Vagina (tissue), 2 donors: ENCODE measurements at regions not wholly inside any gene's neighbourhood (a gene's known extent, or its start where the extent isn't known, plus 50 kb on each side); places are given as distances from the start of the nearest gene placed in this dataset.

Source experiments
- DNase-seq, 2 donors: peaks; one replicate each; pipeline ENCODE4 v3.0.0-alpha.2; 2017; ENCODE audit errors: extremely low spot score in 2 of 2
- H3K27ac ChIP-seq: fragments of 200-600 bp; sonication (generic); one replicate; pipeline ENCODE4 v1.5.1; 2019
- H3K27me3 ChIP-seq: fragments of 200-600 bp; sonication (generic); one replicate; pipeline ENCODE4 v1.5.1; 2019
- H3K36me3 ChIP-seq, 2 donors: fragments of 200-600 bp; sonication (generic); one replicate each; pipeline ENCODE4 v1.5.1; 2017 to 2019
- H3K4me1 ChIP-seq: fragments of 200-600 bp; sonication (generic); one replicate; pipeline ENCODE4 v1.5.1; 2019
- H3K4me3 ChIP-seq, 2 donors: fragments of 200-600 bp; sonication (generic); 1 replicate in 1 of 2; 2 replicates in 1 of 2; pipeline ENCODE4 v1.5.1; 2016 to 2019
- H3K9me3 ChIP-seq: fragments of 200-600 bp; sonication (generic); one replicate; pipeline ENCODE4 v1.5.1; 2019
- CTCF ChIP-seq, 3 experiments: fragments of 450-650 bp in 2 of 3; fragments of 200-600 bp in 1 of 3; sonication (generic) in 1 of 3; IDR thresholded peaks; one replicate each; pipeline ENCODE4 v1.5.1; 2017 to 2019; ENCODE audit warnings: antibody characterized with exemption in 3 of 3, mild to moderate bottlenecking in 2 of 3, moderate library complexity in 2 of 3
- POLR2A ChIP-seq, 2 donors: fragments of 450-650 bp; IDR thresholded peaks; one replicate each; pipeline ENCODE4 v1.6.1; 2017; ENCODE audit warnings: antibody characterized with exemption in 2 of 2, mild to moderate bottlenecking in 2 of 2, moderate library complexity in 2 of 2
- POLR2AphosphoS5 ChIP-seq, 2 donors: sonication (generic); formaldehyde crosslinking; IDR thresholded peaks; one replicate each; pipeline ENCODE4 v1.9.0; 2017; ENCODE audit warnings: antibody characterized with exemption in 2 of 2, mild to moderate bottlenecking in 2 of 2, low read depth in 1 of 2; ENCODE audit not compliant: insufficient read depth in 1 of 2
- intact Hi-C: fragments of 100-400 bp; cut with DNase I; formaldehyde crosslinking; loops from one replicate; pipeline ENCODE4 v1.15.1; 2023

DNA sequence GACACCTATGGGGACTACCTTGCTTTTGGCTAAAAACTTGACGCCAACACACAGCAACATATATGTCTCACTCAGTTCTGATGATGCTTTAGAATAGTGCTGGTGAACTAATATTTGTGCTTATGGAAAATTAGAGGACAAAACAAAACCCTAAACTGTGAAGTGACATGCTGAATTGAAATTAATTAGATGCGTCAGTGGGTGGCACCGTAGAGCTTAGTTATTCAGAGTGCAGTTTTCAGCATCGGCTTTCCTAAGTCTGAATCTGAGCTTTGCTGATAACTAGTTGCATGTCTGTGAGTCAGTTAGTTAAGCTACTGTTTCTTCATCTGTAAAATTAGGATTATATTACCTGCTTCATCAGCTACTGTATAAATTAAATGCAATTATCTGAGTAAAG lies 245.0 kb upstream of the SORCS1 start:
- no peaks in the 10 kb centered on the region for H3K36me3 ChIP-seq
- intact Hi-C loops = no loop called here
- H3K9me3 ChIP-seq = no peaks in the 10 kb centered on the region
- H3K4me3 ChIP-seq = no peak overlapping the region
- DNase-seq = no peak
- TF ChIP-seq POLR2A (IDR thresholded peaks at IDR 0.05) (no peak), CTCF (IDR thresholded peaks at IDR 0.05) (no peak)
- no peaks in the 10 kb centered on the region for H3K4me1 ChIP-seq
- H3K27me3 ChIP-seq = no peaks in the 10 kb centered on the region
- no peak overlapping the region for H3K27ac ChIP-seq

DNA sequence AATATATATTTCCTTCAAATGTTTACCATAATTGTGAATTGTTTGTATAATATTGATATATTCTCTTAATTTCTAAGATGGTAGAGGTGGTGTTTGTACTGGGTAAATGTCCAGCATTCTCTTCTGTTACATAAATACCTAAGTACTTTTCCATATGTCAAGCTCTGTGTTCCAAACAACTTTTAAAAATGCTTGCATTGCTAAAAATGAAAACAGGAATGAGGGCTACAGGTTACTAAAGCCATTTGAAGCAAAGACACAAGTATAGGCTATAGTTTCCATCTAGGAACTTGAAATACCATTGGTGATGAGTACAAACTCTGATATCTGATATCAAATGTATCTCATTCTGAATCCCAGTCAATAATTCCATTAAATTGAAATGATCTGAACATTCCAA lies 233.6 kb upstream of the SORCS1 start:
- H3K9me3 ChIP-seq = no peaks in the 10 kb centered on the region
- TF ChIP-seq CTCF (IDR thresholded peaks at IDR 0.05) (no peak), POLR2AphosphoS5 (IDR thresholded peaks at IDR 0.05; ENCODE audit: insufficient read depth in 1 of 2, low read depth in 1 of 2) (no peak), POLR2A (IDR thresholded peaks at IDR 0.05) (no peak)
- H3K4me1 ChIP-seq = no peaks in the 10 kb centered on the region
- H3K27me3 ChIP-seq = no peaks in the 10 kb centered on the region
- H3K36me3 ChIP-seq = no peaks in the 10 kb centered on the region
- DNase-seq = no peak
- H3K27ac ChIP-seq = no peak overlapping the region
- no peak overlapping the region for H3K4me3 ChIP-seq
- intact Hi-C loops = no loop called here

GRCh38 chr10:107391901-107392300 lies 227.4 kb upstream of the SORCS1 start:
- H3K27me3 ChIP-seq = no peaks in the 10 kb centered on the region
- H3K4me3 ChIP-seq = no peak overlapping the region
- no peaks in the 10 kb centered on the region for H3K4me1 ChIP-seq
- no peaks in the 10 kb centered on the region for H3K36me3 ChIP-seq
- no peaks in the 10 kb centered on the region for H3K9me3 ChIP-seq
- TF ChIP-seq POLR2A (IDR thresholded peaks at IDR 0.05) = no peak
- no peak for TF ChIP-seq CTCF (IDR thresholded peaks at IDR 0.05)
- TF ChIP-seq POLR2AphosphoS5 (IDR thresholded peaks at IDR 0.05; ENCODE audit: insufficient read depth in 1 of 2, low read depth in 1 of 2) = no peak
- DNase-seq = no peak
- H3K27ac ChIP-seq = no peak overlapping the region
- intact Hi-C loops = no loop called here

- H3K27ac ChIP-seq = no peak overlapping the region
- TF ChIP-seq POLR2AphosphoS5 (IDR thresholded peaks at IDR 0.05; ENCODE audit: insufficient read depth in 1 of 2, low read depth in 1 of 2) (no peak), CTCF (IDR thresholded peaks at IDR 0.05) (no peak), POLR2A (IDR thresholded peaks at IDR 0.05) (no peak)
- no peaks in the 10 kb centered on the region for H3K9me3 ChIP-seq
- intact Hi-C loops = no loop called here
- H3K4me1 ChIP-seq = no peaks in the 10 kb centered on the region
- H3K4me3 ChIP-seq = no peak overlapping the region
- H3K27me3 ChIP-seq = no peaks in the 10 kb centered on the region
- DNase-seq = no peak
- no peaks in the 10 kb centered on the region for H3K36me3 ChIP-seq
Observed at GRCh38 chr10:107390563-107390962, 226.1 kb upstream of the SORCS1 start.

DNA sequence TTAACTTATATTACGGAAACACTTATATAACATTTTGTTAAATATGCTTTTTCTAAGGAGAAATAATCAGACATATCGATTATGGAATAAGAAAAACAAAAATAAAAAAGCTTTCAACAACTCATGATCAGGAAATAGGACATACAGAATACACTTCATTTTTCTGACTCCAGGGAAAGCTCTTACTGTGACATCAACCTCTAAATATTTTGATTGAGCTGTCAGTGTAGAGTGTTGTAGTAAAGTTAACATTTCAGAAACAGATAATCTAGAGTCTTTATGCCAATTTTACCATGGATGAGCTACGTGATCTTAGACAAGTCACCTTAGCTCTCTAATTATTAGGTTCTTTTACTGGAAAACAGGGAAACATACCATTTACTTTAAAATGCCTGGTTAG lies 218.9 kb upstream of the SORCS1 start:
- H3K27me3 ChIP-seq = no peaks in the 10 kb centered on the region
- no peak for DNase-seq
- H3K4me3 ChIP-seq = no peak overlapping the region
- no peaks in the 10 kb centered on the region for H3K9me3 ChIP-seq
- intact Hi-C loops = no loop called here
- H3K4me1 ChIP-seq = no peaks in the 10 kb centered on the region
- no peaks in the 10 kb centered on the region for H3K36me3 ChIP-seq
- TF ChIP-seq CTCF (IDR thresholded peaks at IDR 0.05) = no peak
- TF ChIP-seq POLR2AphosphoS5 (IDR thresholded peaks at IDR 0.05; ENCODE audit: insufficient read depth in 1 of 2, low read depth in 1 of 2) = no peak
- no peak for TF ChIP-seq POLR2A (IDR thresholded peaks at IDR 0.05)
- no peak overlapping the region for H3K27ac ChIP-seq
